ENCODE measurements at regions not wholly inside any gene's neighbourhood (a gene's known extent, or its start where the extent isn't known, plus 50 kb on each side); places are given as distances from the start of the nearest gene placed in this dataset.
A peak's percentile ranks its signal among the peaks of the same experiment; 100 is the strongest.

- in situ Hi-C loops (cut with HindIII; ENCODE audit: low sequenced_read_pairs), result no loop called here
These were observed 549.4 kb downstream of the NYAP2 start for GRCh38 chr2:225948903-225949302.

GRCh38 chr2:225938991-225939390, 539.5 kb downstream of the NYAP2 start:
- no peak overlapping the region for H3K4me3 ChIP-seq (ENCODE audit: low read depth, low read length)
- no peak for TF ChIP-seq CTCF (IDR thresholded peaks at IDR 0.05; ENCODE audit: low read depth, low read length)
- in situ Hi-C loops (cut with HindIII; ENCODE audit: low sequenced_read_pairs), result no loop called here
- no peak for DNase-seq (ENCODE audit: low read depth, low spot score)

More at GRCh38 chr2:225948903-225949302, 549.4 kb downstream of the NYAP2 start:
- no peak for TF ChIP-seq CTCF (IDR thresholded peaks at IDR 0.05; ENCODE audit: low read depth, low read length)
- no peak for DNase-seq (ENCODE audit: low read depth, low spot score)
- no peak overlapping the region for H3K4me3 ChIP-seq (ENCODE audit: low read depth, low read length)

- in situ Hi-C loops (cut with HindIII; ENCODE audit: low sequenced_read_pairs), result no loop called here
- peak; percentile 26 for DNase-seq (ENCODE audit: low read depth, low spot score)
- no peak for TF ChIP-seq CTCF (IDR thresholded peaks at IDR 0.05; ENCODE audit: low read depth, low read length)
- H3K4me3 ChIP-seq (ENCODE audit: low read depth, low read length), result no peak overlapping the region
These were observed 538.2 kb downstream of the NYAP2 start for GRCh38 chr2:225937625-225938187.

GRCh38 chr2:225932811-225933413, 533.4 kb downstream of the NYAP2 start:
- H3K4me3 ChIP-seq (ENCODE audit: low read depth, low read length), result no peak overlapping the region
- TF ChIP-seq CTCF (IDR thresholded peaks at IDR 0.05; ENCODE audit: low read depth, low read length), result no peak
- DNase-seq (ENCODE audit: low read depth, low spot score), result no peak
- in situ Hi-C loops (cut with HindIII; ENCODE audit: low sequenced_read_pairs), result no loop called here

GRCh38 chr2:225930687-225931086, 531.2 kb downstream of the NYAP2 start:
- in situ Hi-C loops (cut with HindIII; ENCODE audit: low sequenced_read_pairs), result no loop called here
- no peak for DNase-seq (ENCODE audit: low read depth, low spot score)
- H3K4me3 ChIP-seq (ENCODE audit: low read depth, low read length), result no peak overlapping the region
- TF ChIP-seq CTCF (IDR thresholded peaks at IDR 0.05; ENCODE audit: low read depth, low read length), result no peak

- H3K4me3 ChIP-seq (ENCODE audit: low read depth, low read length), result no peak overlapping the region
- TF ChIP-seq CTCF (IDR thresholded peaks at IDR 0.05; ENCODE audit: low read depth, low read length), result no peak
- peak; percentile 71 for DNase-seq (ENCODE audit: low read depth, low spot score)
- in situ Hi-C loops (cut with HindIII; ENCODE audit: low sequenced_read_pairs), result no loop called here
These were observed 521.2 kb downstream of the NYAP2 start for GRCh38 chr2:225920621-225921220.
